Keratinocyte (primary cell): ENCODE measurements at regions not wholly inside any gene's neighbourhood (a gene's known extent, or its start where the extent isn't known, plus 50 kb on each side); places are given as distances from the start of the nearest gene placed in this dataset.

Source experiments
- EZH2 ChIP-seq: IDR thresholded peaks from one replicate; pipeline ENCODE4 v1.6.1; 2012; ENCODE audit warnings: inconsistent platforms, mild to moderate bottlenecking, low read length, moderate library complexity
- TF ChIP-seq, protein P1 (sequence below), 3 experiments: IDR thresholded peaks in 1 of 3; conservative IDR thresholded peaks in 1 of 3; optimal IDR thresholded peaks in 1 of 3; 2 replicates in 2 of 3; 3 replicates in 1 of 3; pipeline versions ENCODE3 to v1.5.1; 2011; ENCODE audit warnings: low read length in 3 of 3, mild to moderate bottlenecking in 3 of 3, moderate library complexity in 2 of 3, control low read depth in 1 of 3, inconsistent platforms in 1 of 3; ENCODE audit not compliant: insufficient read depth in 2 of 3; ENCODE audit errors: extremely low read depth in 1 of 3

DNA sequence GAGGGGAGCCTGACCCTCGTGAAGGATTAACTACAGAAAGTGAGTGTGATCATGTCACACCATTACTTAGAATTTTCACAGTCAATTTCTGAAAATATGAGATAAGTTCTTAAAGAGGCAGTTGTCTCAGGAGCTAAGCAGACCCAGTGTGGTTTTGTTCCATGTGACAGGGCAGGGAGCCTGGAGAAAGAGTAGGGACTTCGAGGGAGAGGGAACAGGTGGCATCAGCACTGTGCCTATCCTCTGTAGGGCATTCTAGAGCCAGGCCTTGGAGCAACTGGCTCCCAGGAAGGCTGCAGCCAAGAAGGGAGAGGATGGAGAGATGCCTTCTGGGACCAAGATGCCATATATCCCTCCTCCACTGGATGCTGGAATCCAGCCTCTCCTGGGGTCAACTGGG, 183.0 kb downstream of the TSHZ3 start:
- no peak for TF ChIP-seq EZH2
- TF ChIP-seq, protein P1, sequence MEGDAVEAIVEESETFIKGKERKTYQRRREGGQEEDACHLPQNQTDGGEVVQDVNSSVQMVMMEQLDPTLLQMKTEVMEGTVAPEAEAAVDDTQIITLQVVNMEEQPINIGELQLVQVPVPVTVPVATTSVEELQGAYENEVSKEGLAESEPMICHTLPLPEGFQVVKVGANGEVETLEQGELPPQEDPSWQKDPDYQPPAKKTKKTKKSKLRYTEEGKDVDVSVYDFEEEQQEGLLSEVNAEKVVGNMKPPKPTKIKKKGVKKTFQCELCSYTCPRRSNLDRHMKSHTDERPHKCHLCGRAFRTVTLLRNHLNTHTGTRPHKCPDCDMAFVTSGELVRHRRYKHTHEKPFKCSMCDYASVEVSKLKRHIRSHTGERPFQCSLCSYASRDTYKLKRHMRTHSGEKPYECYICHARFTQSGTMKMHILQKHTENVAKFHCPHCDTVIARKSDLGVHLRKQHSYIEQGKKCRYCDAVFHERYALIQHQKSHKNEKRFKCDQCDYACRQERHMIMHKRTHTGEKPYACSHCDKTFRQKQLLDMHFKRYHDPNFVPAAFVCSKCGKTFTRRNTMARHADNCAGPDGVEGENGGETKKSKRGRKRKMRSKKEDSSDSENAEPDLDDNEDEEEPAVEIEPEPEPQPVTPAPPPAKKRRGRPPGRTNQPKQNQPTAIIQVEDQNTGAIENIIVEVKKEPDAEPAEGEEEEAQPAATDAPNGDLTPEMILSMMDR (optimal IDR thresholded peaks at IDR 0.05 in 1 of 3, IDR thresholded peaks at IDR 0.05 in 1 of 3, conservative IDR thresholded peaks at IDR 0.05 in 1 of 3; ENCODE audit: extremely low read depth in 1 of 3, insufficient read depth in 2 of 3, low read length in 3 of 3), result no peak
